DOHH2 (cell line): ENCODE measurements at regions not wholly inside any gene's neighbourhood (a gene's known extent, or its start where the extent isn't known, plus 50 kb on each side); places are given as distances from the start of the nearest gene placed in this dataset.

ENCODE experiments used
- H3F3A ChIP-seq: fragments of 200-600 bp; sonication (generic), shearing (Covaris generic); 2 replicates; pipeline ENCODE4 v1.6.0; 2016; ENCODE audit warnings: antibody characterized with exemption, mild to moderate bottlenecking; ENCODE audit not compliant: control insufficient read depth, insufficient read depth
- H3K27ac ChIP-seq: fragments of 200-600 bp; sonication (generic); 2 replicates; pipeline ENCODE4 v1.5.1; 2014; ENCODE audit warnings: low read depth, mild to moderate bottlenecking, low read length, moderate library complexity
- H3K27me3 ChIP-seq: fragments of 200-600 bp; sonication (generic); 2 replicates; pipeline ENCODE4 v1.6.1; 2014; ENCODE audit warnings: mild to moderate bottlenecking, low read length, mixed read lengths; ENCODE audit not compliant: control insufficient read depth
- H3K36me3 ChIP-seq: fragments of 200-600 bp; sonication (generic); 2 replicates; pipeline ENCODE4 v1.6.1; 2014; ENCODE audit warnings: mild to moderate bottlenecking, low read length, moderate library complexity, mixed read lengths; ENCODE audit not compliant: control insufficient read depth
- H3K4me1 ChIP-seq: fragments of 200-600 bp; sonication (generic); 2 replicates; pipeline ENCODE4 v1.6.1; 2014; ENCODE audit warnings: mild to moderate bottlenecking, low read length, mixed read lengths; ENCODE audit not compliant: control insufficient read depth
- H3K4me2 ChIP-seq: fragments of 200-600 bp; sonication (generic); 2 replicates; pipeline ENCODE4 v1.6.0; 2014; ENCODE audit warnings: mild to moderate bottlenecking, low read length, moderate library complexity
- H3K4me3 ChIP-seq: fragments of 200-600 bp; sonication (generic); 2 replicates; pipeline ENCODE4 v1.5.1; 2014; ENCODE audit warnings: mild to moderate bottlenecking, low read length, mixed read lengths
- H3K79me2 ChIP-seq: fragments of 200-600 bp; sonication (generic); 2 replicates; pipeline ENCODE4 v1.6.1; 2014; ENCODE audit warnings: mild to moderate bottlenecking, low read length, mixed read lengths; ENCODE audit not compliant: control insufficient read depth
- H3K9me2 ChIP-seq: fragments of 200-600 bp; sonication (generic); replicated peaks from 2 replicates; pipeline ENCODE4 v1.6.1; 2014; ENCODE audit warnings: mild to moderate bottlenecking, low read length, mixed read lengths; ENCODE audit not compliant: control insufficient read depth
- H3K9me3 ChIP-seq: fragments of 200-600 bp; sonication (generic); 2 replicates; pipeline ENCODE4 v1.6.1; 2014; ENCODE audit warnings: antibody characterized with exemption, low read length, mixed read lengths; ENCODE audit not compliant: control insufficient read depth, insufficient read depth
- H4K20me1 ChIP-seq: fragments of 200-600 bp; sonication (generic); 2 replicates; pipeline ENCODE4 v1.6.0; 2014; ENCODE audit warnings: low read depth, mild to moderate bottlenecking, antibody characterized with exemption, low read length, moderate library complexity; ENCODE audit not compliant: control insufficient read depth, insufficient read depth
- EZH2phosphoT487 ChIP-seq: fragments of 200-600 bp; sonication (generic); IDR thresholded peaks from 2 replicates; pipeline ENCODE4 v1.6.1; 2017; ENCODE audit warnings: borderline replicate concordance, mild to moderate bottlenecking, antibody characterized with exemption, low read length, moderate library complexity, mixed read lengths
- TF ChIP-seq, protein P1 (sequence below): fragments of 200-600 bp; sonication (generic); IDR thresholded peaks from one replicate; pipeline ENCODE4 v1.5.1; 2014; ENCODE audit warnings: antibody characterized with exemption, mild to moderate bottlenecking, low read depth, low read length; ENCODE audit not compliant: poor library complexity, severe bottlenecking

DNA sequence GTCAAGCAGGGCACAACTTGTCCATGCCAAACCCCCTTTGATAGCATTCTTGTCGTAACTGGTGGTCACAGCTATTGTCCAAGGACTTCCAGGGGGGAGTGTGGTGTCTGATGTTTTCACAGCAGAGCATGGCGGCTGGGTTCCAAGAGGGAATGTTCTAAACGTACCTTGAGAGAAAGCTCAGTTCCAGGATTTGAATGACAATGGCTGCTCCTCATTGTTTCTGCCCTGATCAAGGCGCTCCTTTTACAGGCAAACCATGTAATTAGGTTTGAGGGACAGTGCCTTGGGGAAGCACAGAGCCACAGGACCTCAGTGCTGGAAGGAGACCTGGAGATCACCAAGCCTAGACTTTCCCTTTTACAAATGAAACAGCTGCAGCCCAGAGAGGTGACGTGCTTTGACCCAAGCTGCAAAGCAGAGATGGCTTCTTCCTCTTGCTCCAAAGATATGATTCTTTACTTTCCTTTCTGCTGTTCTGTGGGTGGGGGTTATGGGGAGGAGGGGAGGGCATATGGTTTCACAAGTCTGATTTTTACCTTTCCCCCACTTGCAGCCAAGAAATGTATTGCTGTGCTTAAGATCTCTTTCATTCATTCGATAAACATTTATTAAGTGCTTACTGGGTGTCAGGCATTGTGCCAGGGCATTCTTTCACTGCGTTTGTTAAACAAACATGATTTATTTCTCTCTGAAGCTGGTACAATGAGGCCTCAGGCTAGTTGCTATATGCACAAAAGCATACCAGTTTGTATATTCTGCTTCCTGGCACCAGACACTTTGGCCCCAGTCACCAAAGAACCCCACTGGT, 172.8 kb downstream of the KTN1 start:
- Histone ChIP-seq H3F3A (no peaks in the 10 kb centered on the region), H3K9me3 (no peaks in the 10 kb centered on the region), H3K4me3 (no peak overlapping the region), H3K4me2 (no peak overlapping the region), H3K36me3 (no peaks in the 10 kb centered on the region), H4K20me1 (no peaks in the 10 kb centered on the region), H3K79me2 (no peaks in the 10 kb centered on the region), H3K27me3 (no peaks in the 10 kb centered on the region; the same call in 1 of the 2 replicates), H3K9me2 (no peaks in the 10 kb centered on the region), H3K27ac (no peak overlapping the region), H3K4me1 (no peaks in the 10 kb centered on the region)
- no peak for TF ChIP-seq EZH2phosphoT487
- TF ChIP-seq, protein P1, sequence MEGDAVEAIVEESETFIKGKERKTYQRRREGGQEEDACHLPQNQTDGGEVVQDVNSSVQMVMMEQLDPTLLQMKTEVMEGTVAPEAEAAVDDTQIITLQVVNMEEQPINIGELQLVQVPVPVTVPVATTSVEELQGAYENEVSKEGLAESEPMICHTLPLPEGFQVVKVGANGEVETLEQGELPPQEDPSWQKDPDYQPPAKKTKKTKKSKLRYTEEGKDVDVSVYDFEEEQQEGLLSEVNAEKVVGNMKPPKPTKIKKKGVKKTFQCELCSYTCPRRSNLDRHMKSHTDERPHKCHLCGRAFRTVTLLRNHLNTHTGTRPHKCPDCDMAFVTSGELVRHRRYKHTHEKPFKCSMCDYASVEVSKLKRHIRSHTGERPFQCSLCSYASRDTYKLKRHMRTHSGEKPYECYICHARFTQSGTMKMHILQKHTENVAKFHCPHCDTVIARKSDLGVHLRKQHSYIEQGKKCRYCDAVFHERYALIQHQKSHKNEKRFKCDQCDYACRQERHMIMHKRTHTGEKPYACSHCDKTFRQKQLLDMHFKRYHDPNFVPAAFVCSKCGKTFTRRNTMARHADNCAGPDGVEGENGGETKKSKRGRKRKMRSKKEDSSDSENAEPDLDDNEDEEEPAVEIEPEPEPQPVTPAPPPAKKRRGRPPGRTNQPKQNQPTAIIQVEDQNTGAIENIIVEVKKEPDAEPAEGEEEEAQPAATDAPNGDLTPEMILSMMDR, result no peak

DNA sequence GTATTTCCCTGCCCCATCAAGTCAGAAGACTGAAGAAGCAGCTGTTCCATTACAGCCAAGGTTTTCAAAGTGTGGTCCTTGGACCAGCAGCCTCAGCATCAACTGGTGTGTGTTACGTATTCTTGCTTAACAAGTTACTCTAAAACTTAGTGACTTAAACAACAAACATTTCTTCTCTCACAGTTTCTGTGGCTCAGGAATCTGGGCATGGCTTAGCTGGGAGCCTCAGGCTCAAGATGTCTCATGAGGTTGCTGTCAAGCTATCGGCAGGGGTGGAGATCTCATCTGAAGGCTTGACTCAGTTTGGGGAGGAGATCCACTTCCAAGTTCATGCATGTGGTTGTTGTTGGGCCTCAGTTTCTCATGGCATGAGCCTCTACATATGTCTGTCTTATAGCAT, 174.5 kb downstream of the KTN1 start:
- Histone ChIP-seq H3K4me2 (no peak overlapping the region), H3K9me2 (no peaks in the 10 kb centered on the region), H3K4me1 (no peaks in the 10 kb centered on the region), H3K9me3 (no peaks in the 10 kb centered on the region), H3K27me3 (no peaks in the 10 kb centered on the region; the same call in 1 of the 2 replicates), H3K36me3 (no peaks in the 10 kb centered on the region), H4K20me1 (no peaks in the 10 kb centered on the region), H3K79me2 (no peaks in the 10 kb centered on the region), H3K27ac (no peak overlapping the region), H3K4me3 (no peak overlapping the region), H3F3A (no peaks in the 10 kb centered on the region)
- no peak for TF ChIP-seq EZH2phosphoT487
- TF ChIP-seq, protein P1, result no peak

GRCh38 chr14:55754871-55755270, 174.9 kb downstream of the KTN1 start:
- H3F3A ChIP-seq, result no peaks in the 10 kb centered on the region
- no peaks in the 10 kb centered on the region for H3K36me3 ChIP-seq
- no peak overlapping the region for H3K4me3 ChIP-seq
- H3K79me2 ChIP-seq, result no peaks in the 10 kb centered on the region
- H4K20me1 ChIP-seq, result no peaks in the 10 kb centered on the region
- H3K27ac ChIP-seq, result no peak overlapping the region
- no peaks in the 10 kb centered on the region for H3K9me3 ChIP-seq
- no peak overlapping the region for H3K4me2 ChIP-seq
- no peak for TF ChIP-seq EZH2phosphoT487
- TF ChIP-seq, protein P1, result no peak
- no peaks in the 10 kb centered on the region for H3K4me1 ChIP-seq
- no peaks in the 10 kb centered on the region for H3K9me2 ChIP-seq
- no peaks in the 10 kb centered on the region; the same call in 1 of the 2 replicates for H3K27me3 ChIP-seq
